GM19438 (cell line): ENCODE measurements at regions not wholly inside any gene's neighbourhood (a gene's known extent, or its start where the extent isn't known, plus 50 kb on each side); places are given as distances from the start of the nearest gene placed in this dataset.
"Not testable (repeated sequence)": the region's sequence is repeated elsewhere in the genome, so short reads cannot be mapped to it uniquely, and the experiment has no call there.

Experiments used
- ATAC-seq: cut with Tn5 transposase; IDR thresholded peaks from one replicate; pipeline ENCODE4 v1.9.1; 2021; ENCODE audit warnings: low read depth; ENCODE audit not compliant: unreplicated experiment

GRCh38 chr10:60485025-60485424 lies 95.3 kb upstream of the ANK3 start:
- no peak for ATAC-seq

- no peak for ATAC-seq
Observed at GRCh38 chr10:60480865-60481563, 91.3 kb upstream of the ANK3 start.

GRCh38 chr10:60479305-60480020 lies 89.8 kb upstream of the ANK3 start:
- ATAC-seq = no peak

- no peak for ATAC-seq
Observed at GRCh38 chr10:60476451-60476850, 86.8 kb upstream of the ANK3 start.

GRCh38 chr10:60473557-60473956 lies 83.9 kb upstream of the ANK3 start:
- ATAC-seq = no peak

- no peak for ATAC-seq
Observed at GRCh38 chr10:60470091-60470490, 80.4 kb upstream of the ANK3 start.

- not testable (repeated sequence) for ATAC-seq
Observed at GRCh38 chr10:60469147-60469546, 79.5 kb upstream of the ANK3 start.

- ATAC-seq = no peak
Observed at GRCh38 chr10:60467202-60467546, 77.5 kb upstream of the ANK3 start.

GRCh38 chr10:60466267-60467201 lies 76.9 kb upstream of the ANK3 start:
- ATAC-seq = no peak

- ATAC-seq = no peak
Observed at GRCh38 chr10:60465801-60466200, 76.1 kb upstream of the ANK3 start.

- ATAC-seq = no peak
Observed at GRCh38 chr10:60464659-60465058, 75.0 kb upstream of the ANK3 start.

- no peak for ATAC-seq
Observed at GRCh38 chr10:60463746-60464145, 74.1 kb upstream of the ANK3 start.

GRCh38 chr10:60461688-60462087 lies 72.0 kb upstream of the ANK3 start:
- ATAC-seq = no peak

GRCh38 chr10:60459701-60460457 lies 70.2 kb upstream of the ANK3 start:
- ATAC-seq = no peak

- ATAC-seq = no peak
Observed at GRCh38 chr10:60456053-60456452, 66.4 kb upstream of the ANK3 start.

- no peak for ATAC-seq
Observed at GRCh38 chr10:60454336-60454735, 64.7 kb upstream of the ANK3 start.

- ATAC-seq = no peak
Observed at GRCh38 chr10:60453036-60453435, 63.4 kb upstream of the ANK3 start.

GRCh38 chr10:60450291-60450690 lies 60.6 kb upstream of the ANK3 start:
- ATAC-seq = no peak

GRCh38 chr10:60448246-60448645 lies 58.6 kb upstream of the ANK3 start:
- no peak for ATAC-seq

GRCh38 chr10:60446851-60447250 lies 57.2 kb upstream of the ANK3 start:
- no peak for ATAC-seq
